NCI-H345 treated with DMSO at 0.1 percent for 48 hours (cell line): ENCODE measurements at regions not wholly inside any gene's neighbourhood (a gene's known extent, or its start where the extent isn't known, plus 50 kb on each side); places are given as distances from the start of the nearest gene placed in this dataset.

Source experiments
- DNase-seq: peaks from one replicate; lab custom pipeline; 2025; ENCODE audit not compliant: unreplicated experiment; lab: John Stamatoyannopoulos, UW

- no peak for DNase-seq
Measured at GRCh38 chr4:3852309-3852708, 86.1 kb downstream of the ADRA2C start.

- DNase-seq, result no peak
Measured at GRCh38 chr4:3852711-3853110, 86.5 kb downstream of the ADRA2C start.

GRCh38 chr4:3853388-3854035 is 87.3 kb downstream of the ADRA2C start:
- peak; percentile 31 for DNase-seq

GRCh38 chr4:3854661-3855060 is 88.5 kb downstream of the ADRA2C start:
- no peak for DNase-seq

- DNase-seq, result no peak
Measured at GRCh38 chr4:3855646-3856045, 89.5 kb downstream of the ADRA2C start.

GRCh38 chr4:3856604-3857204 is 90.5 kb downstream of the ADRA2C start:
- DNase-seq, result no peak

GRCh38 chr4:3857269-3857926 is 91.2 kb downstream of the ADRA2C start:
- DNase-seq, result no peak

- no peak for DNase-seq
Measured at GRCh38 chr4:3858046-3858730, 92.0 kb downstream of the ADRA2C start.

- DNase-seq, result no peak
Measured at GRCh38 chr4:3858765-3859388, 92.7 kb downstream of the ADRA2C start.

GRCh38 chr4:3859571-3859970 is 93.4 kb downstream of the ADRA2C start:
- no peak for DNase-seq

GRCh38 chr4:3860061-3860912 is 94.1 kb downstream of the ADRA2C start:
- DNase-seq, result no peak

- DNase-seq, result no peak
Measured at GRCh38 chr4:3860913-3861636, 94.9 kb downstream of the ADRA2C start.

- DNase-seq, result no peak
Measured at GRCh38 chr4:3861720-3862639, 95.8 kb downstream of the ADRA2C start.

- peak; percentile 28 for DNase-seq
Measured at GRCh38 chr4:3862640-3863420, 96.6 kb downstream of the ADRA2C start.

- no peak for DNase-seq
Measured at GRCh38 chr4:3863841-3864741, 97.9 kb downstream of the ADRA2C start.

GRCh38 chr4:3864742-3865721 is 98.8 kb downstream of the ADRA2C start:
- no peak for DNase-seq
